ENCODE measurements at regions not wholly inside any gene's neighbourhood (a gene's known extent, or its start where the extent isn't known, plus 50 kb on each side); places are given as distances from the start of the nearest gene placed in this dataset.
"Not testable (repeated sequence)": the region's sequence is repeated elsewhere in the genome, so short reads cannot be mapped to it uniquely, and the experiment has no call there.

DNA sequence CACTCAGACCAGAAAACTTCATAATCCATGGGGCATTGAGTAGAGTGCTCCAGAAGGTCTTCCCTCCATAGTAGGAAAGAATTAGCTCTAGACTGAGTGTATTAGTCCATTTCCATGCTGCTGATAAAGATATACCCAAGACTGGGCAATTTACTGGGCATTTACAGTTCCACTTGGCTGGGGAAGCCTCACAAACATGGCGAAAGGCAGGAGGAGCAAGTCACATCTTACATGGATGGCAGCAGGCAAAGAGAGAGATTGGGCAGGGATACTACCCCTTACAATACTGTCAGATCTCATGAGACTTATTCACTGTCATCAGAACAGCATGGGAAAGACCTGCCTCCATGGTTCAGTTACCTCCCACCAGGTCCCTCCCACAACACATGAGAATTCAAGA lies 300.6 kb upstream of the TMEM132C start:
- TF ChIP-seq, protein P1, sequence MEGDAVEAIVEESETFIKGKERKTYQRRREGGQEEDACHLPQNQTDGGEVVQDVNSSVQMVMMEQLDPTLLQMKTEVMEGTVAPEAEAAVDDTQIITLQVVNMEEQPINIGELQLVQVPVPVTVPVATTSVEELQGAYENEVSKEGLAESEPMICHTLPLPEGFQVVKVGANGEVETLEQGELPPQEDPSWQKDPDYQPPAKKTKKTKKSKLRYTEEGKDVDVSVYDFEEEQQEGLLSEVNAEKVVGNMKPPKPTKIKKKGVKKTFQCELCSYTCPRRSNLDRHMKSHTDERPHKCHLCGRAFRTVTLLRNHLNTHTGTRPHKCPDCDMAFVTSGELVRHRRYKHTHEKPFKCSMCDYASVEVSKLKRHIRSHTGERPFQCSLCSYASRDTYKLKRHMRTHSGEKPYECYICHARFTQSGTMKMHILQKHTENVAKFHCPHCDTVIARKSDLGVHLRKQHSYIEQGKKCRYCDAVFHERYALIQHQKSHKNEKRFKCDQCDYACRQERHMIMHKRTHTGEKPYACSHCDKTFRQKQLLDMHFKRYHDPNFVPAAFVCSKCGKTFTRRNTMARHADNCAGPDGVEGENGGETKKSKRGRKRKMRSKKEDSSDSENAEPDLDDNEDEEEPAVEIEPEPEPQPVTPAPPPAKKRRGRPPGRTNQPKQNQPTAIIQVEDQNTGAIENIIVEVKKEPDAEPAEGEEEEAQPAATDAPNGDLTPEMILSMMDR (conservative IDR thresholded peaks at IDR 0.05) = no peak
- H3K27ac ChIP-seq = no peak overlapping the region

DNA sequence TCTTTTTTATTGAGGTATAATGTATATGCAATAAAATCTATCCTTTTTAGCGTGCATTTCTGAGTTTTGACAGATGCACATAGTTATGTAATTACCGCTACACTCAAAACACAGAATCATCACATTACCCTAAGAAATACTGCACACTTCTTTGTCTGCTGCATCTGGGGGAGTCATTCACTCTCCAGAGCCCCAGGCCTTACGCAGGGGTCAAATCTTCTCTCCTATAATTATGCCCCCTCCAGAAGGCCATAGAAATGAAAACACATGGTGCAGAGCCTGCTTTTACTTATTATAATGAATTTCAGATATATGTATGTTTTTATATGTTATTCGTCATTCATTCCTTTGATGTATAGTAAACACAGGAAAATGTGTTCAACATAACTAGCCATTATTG lies 296.5 kb upstream of the TMEM132C start:
- TF ChIP-seq, protein P1 (conservative IDR thresholded peaks at IDR 0.05) = no peak
- H3K27ac ChIP-seq = no peak overlapping the region

DNA sequence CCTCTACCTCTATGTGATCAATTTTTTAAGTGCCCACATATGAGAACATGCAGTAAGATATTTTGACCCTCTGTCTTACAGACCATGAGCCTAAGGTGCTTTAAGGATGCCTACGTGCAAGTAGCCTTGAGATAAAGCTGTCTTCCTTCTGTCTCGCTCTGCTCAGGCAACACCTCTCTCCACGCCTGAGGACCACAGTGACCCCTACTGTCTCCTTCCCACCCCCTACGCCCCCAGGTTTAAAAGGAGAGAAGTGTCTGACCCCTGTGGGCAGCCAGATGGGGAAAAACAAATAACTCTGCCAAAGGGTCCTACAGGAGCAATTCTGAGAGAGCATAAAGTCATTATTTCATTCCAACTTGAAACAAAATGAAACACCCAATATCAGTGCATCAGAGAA lies 286.4 kb upstream of the TMEM132C start:
- TF ChIP-seq, protein P1 (conservative IDR thresholded peaks at IDR 0.05) = no peak
- no peak overlapping the region for H3K27ac ChIP-seq

DNA sequence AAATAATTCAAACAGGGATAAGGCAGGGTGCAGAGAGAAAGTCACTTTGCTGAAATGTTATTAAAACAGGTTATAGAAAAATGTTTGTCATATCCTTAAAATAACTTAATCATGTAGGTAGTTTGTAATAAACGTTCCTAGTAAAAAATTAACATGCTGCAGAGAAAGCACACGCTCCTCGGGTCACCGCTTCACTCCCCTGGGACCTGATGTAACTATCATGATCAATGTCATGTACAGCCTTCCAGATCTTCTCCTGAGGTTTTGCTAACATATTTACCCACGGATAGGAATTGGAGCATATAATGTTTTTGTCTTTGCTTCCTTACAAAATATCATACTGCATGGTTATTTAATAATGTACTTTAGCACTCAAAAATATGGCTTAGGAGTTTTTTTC lies 285.1 kb upstream of the TMEM132C start:
- no peak overlapping the region for H3K27ac ChIP-seq
- TF ChIP-seq, protein P1 (conservative IDR thresholded peaks at IDR 0.05) = no peak

DNA sequence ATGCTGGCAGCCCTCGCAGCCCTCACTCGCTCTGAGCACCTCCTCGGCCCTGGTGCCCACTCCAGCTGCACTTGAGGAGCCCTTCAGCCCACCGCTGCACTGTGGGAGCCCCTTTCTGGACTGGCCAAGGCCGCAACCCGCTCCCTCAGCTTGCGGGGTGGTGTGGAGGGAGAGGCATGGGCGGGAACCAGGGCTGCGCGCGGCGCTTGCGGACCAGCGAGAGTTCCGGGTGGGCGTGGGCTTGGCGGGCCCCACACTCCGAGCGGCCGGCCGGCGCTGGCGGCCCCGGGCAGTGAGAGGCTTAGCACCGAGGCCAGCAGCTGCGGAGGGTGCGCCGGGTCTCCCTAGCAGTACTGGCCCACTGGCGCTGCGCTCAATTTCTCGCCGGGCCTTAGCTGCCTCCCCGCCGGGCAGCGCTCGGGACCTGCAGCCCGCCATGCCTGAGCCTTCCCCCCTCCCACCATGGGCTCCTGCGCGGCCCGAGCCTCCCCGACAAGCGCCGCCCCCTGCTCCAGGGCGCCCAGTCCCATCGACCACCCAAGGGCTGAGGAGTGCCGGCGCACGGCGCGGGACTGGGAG lies 283.7 kb upstream of the TMEM132C start:
- H3K27ac ChIP-seq = not testable (repeated sequence)

DNA sequence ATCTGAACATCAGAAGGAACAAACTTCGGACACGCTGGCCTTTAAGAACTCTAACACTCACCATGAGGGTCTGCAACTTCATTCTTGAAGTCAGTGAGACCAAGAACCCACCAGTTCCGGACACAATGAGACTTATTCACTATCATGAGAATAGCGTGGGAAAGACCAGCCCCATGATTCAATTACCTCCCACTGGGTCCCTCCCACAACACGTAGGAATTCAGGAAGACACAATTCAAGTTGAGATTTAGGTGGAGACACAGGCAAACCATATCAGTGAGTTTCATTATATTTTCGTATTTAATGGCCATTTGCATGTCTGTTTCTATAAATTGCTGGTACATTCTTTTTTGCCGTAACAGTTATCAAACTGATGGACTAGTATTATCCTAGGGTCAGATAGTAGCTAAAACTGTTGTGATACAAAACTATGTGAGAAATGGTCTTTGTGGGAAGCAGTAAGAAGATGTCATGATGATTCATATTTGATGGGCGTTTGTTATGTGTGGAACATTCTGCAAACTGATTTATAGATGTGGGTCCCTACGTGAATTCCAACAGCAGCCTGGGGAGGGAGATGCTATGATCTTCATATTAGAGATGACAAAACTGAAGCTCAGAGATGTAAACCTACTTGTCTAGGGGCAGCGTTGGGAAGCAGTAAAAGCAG lies 282.4 kb upstream of the TMEM132C start:
- H3K27ac ChIP-seq = no peak overlapping the region
- TF ChIP-seq, protein P1 (conservative IDR thresholded peaks at IDR 0.05) = no peak

DNA sequence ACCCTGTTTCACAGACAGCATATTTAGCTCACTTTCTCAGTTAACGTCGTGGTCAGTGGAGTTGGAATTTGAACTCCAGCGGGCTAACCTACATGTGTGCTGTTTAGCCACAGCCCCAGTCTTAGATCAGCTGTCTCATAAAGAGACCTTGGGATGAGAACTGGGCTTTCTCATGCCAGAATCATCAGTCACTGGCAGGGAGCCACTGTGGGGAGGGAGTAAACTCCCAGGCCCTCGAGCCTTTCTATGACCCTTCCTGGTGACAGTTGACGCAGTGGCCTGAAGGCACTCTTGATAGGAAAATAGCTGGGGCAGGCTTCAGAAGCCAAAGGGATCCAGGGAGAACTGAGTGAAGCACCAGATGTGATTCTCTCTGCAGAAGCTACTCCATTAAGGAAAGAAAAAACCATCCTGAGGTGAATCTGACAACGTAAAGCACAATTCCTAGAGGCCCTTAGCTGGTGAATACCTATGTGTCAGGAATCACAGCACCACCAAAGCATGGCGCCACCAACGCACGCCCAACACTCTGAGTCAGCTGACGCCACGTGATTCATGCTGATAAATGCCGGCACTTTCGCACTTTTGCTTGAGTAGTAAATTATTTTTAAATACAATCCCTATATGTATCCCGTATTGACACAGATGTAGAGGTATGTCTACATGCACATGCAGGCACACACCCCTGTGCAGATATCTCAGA lies 279.6 kb upstream of the TMEM132C start:
- H3K27ac ChIP-seq = no peak overlapping the region
- TF ChIP-seq, protein P1 (conservative IDR thresholded peaks at IDR 0.05) = no peak

DNA sequence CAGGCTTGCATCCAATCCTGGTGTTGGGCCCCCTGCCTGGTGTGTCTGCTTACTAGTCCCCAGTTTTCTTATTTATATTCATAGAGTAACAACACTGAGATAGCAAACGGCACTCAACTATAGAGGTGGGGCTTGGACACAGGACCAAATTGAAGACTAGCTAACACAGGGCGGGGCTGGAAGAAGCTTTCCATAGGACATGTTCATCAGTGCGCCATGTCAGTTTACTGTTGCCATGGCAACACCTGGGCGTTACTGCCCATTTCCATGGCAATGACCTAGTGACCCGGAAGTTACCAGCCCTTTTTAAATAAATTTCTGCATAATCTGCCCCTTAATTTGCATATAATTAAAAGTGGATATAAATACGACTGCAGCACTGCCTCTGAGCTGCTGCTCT lies 275.5 kb upstream of the TMEM132C start:
- H3K27ac ChIP-seq = no peak overlapping the region
- TF ChIP-seq, protein P1 (conservative IDR thresholded peaks at IDR 0.05) = no peak

All from VCaP (cell line).